ENCODE measurements at regions not wholly inside any gene's neighbourhood (a gene's known extent, or its start where the extent isn't known, plus 50 kb on each side); places are given as distances from the start of the nearest gene placed in this dataset.

GRCh38 chr16:80158766-80159165, 382.0 kb upstream of the DYNLRB2 start:
- TF ChIP-seq CTCF (conservative IDR thresholded peaks at IDR 0.05 in 1 of 2, IDR thresholded peaks at IDR 0.05 in 1 of 2; ENCODE audit: extremely low read depth in 1 of 2, insufficient read depth in 1 of 2, low read depth in 1 of 2, low read length in 2 of 2) (no peak), EZH2 (IDR thresholded peaks at IDR 0.05; ENCODE audit: borderline replicate concordance, low read length) (no peak)
